ENCODE measurements at regions not wholly inside any gene's neighbourhood (a gene's known extent, or its start where the extent isn't known, plus 50 kb on each side); places are given as distances from the start of the nearest gene placed in this dataset.

- TF ChIP-seq CTCF (conservative IDR thresholded peaks at IDR 0.05 in 1 of 2, IDR thresholded peaks at IDR 0.05 in 1 of 2; ENCODE audit: extremely low read depth in 1 of 2, insufficient read depth in 1 of 2, low read depth in 1 of 2, low read length in 2 of 2) (no peak), EZH2 (IDR thresholded peaks at IDR 0.05; ENCODE audit: borderline replicate concordance, low read length) (no peak)
Measured at GRCh38 chr12:88406905-88407304, 173.4 kb downstream of the KITLG start.
